ENCODE measurements at regions not wholly inside any gene's neighbourhood (a gene's known extent, or its start where the extent isn't known, plus 50 kb on each side); places are given as distances from the start of the nearest gene placed in this dataset.
A peak's percentile ranks its signal among the peaks of the same experiment; 100 is the strongest.
"Not testable (repeated sequence)": the region's sequence is repeated elsewhere in the genome, so short reads cannot be mapped to it uniquely, and the experiment has no call there.

- H3K27ac Mint-ChIP-seq, result no peak overlapping the region
- CTCF ChIA-PET, result no interaction called here
- no peaks in the 10 kb centered on the region for H3K4me1 Mint-ChIP-seq
- peaks cover 2% of the 10 kb centered on the region for H3K36me3 Mint-ChIP-seq
- H3K27me3 Mint-ChIP-seq, result peaks cover 24% of the 10 kb centered on the region
- DNase-seq (no peak), ATAC-seq (no peak)
- H3K4me3 Mint-ChIP-seq, result no peak overlapping the region
- no peaks in the 10 kb centered on the region for H3K9me3 Mint-ChIP-seq (ENCODE audit: low read depth)
Measured at GRCh38 chr13:39918620-39919236, 263.3 kb downstream of the COG6 start.

GRCh38 chr13:39920613-39921012 is 265.2 kb downstream of the COG6 start:
- Mint-ChIP-seq H3K4me1 (no peaks in the 10 kb centered on the region), H3K27ac (no peak overlapping the region), H3K4me3 (no peak overlapping the region), H3K36me3 (peaks cover 2% of the 10 kb centered on the region), H3K9me3 (ENCODE audit: low read depth) (peaks cover 7% of the 10 kb centered on the region), H3K27me3 (peaks cover 26% of the 10 kb centered on the region)
- ATAC-seq (no peak), DNase-seq (no peak)
- CTCF ChIA-PET, result no interaction called here

- Mint-ChIP-seq H3K27me3 (peaks cover 28% of the 10 kb centered on the region), H3K9me3 (ENCODE audit: low read depth) (peaks cover 7% of the 10 kb centered on the region), H3K4me3 (no peak overlapping the region), H3K27ac (no peak overlapping the region), H3K36me3 (peaks cover 6% of the 10 kb centered on the region), H3K4me1 (peaks cover 13% of the 10 kb centered on the region)
- no peak for DNase-seq
- ATAC-seq, result no peak
- CTCF ChIA-PET, result no interaction called here
Measured at GRCh38 chr13:39926345-39926744, 270.9 kb downstream of the COG6 start.

- ATAC-seq, result no peak
- H3K4me1 Mint-ChIP-seq, result peaks cover 13% of the 10 kb centered on the region
- CTCF ChIA-PET, result interaction anchor here (1.5 kb wide), 1 partner anchor 14 kb away, joined by 5 read pairs; no protein-coding TSS in a partner anchor
Measured at GRCh38 chr13:39928261-39928660, 272.8 kb downstream of the COG6 start.

GRCh38 chr13:39929583-39929982 is 274.1 kb downstream of the COG6 start:
- ATAC-seq (no peak), DNase-seq (no peak)
- Mint-ChIP-seq H3K4me3 (no peak overlapping the region), H3K36me3 (peaks cover 4% of the 10 kb centered on the region), H3K27ac (no peak overlapping the region), H3K27me3 (peaks cover 13% of the 10 kb centered on the region), H3K4me1 (peaks cover 13% of the 10 kb centered on the region), H3K9me3 (ENCODE audit: low read depth) (peaks cover 10% of the 10 kb centered on the region)
- CTCF ChIA-PET, result no interaction called here

More at GRCh38 chr13:39928261-39928660, 272.8 kb downstream of the COG6 start:
- Mint-ChIP-seq H3K9me3 (ENCODE audit: low read depth) (peaks cover 10% of the 10 kb centered on the region), H3K36me3 (peaks cover 4% of the 10 kb centered on the region), H3K4me3 (no peak overlapping the region), H3K27ac (no peak overlapping the region), H3K27me3 (peaks cover 18% of the 10 kb centered on the region)
- DNase-seq, result no peak

- Mint-ChIP-seq H3K36me3 (peaks cover 4% of the 10 kb centered on the region), H3K4me1 (peaks cover 14% of the 10 kb centered on the region), H3K9me3 (ENCODE audit: low read depth) (peaks cover 7% of the 10 kb centered on the region), H3K27ac (no peak overlapping the region), H3K4me3 (no peak overlapping the region), H3K27me3 (peaks cover 10% of the 10 kb centered on the region)
- CTCF ChIA-PET, result no interaction called here
- ATAC-seq, result no peak
- no peak for DNase-seq
Measured at GRCh38 chr13:39930060-39930459, 274.6 kb downstream of the COG6 start.

- peaks cover 18% of the 10 kb centered on the region for H3K4me1 Mint-ChIP-seq
- CTCF ChIA-PET, result no interaction called here
- H3K27me3 Mint-ChIP-seq, result peaks cover 10% of the 10 kb centered on the region
- H3K9me3 Mint-ChIP-seq (ENCODE audit: low read depth), result peaks cover 2% of the 10 kb centered on the region
- H3K4me3 Mint-ChIP-seq, result no peak overlapping the region
- no peak for ATAC-seq
- no peak overlapping the region for H3K27ac Mint-ChIP-seq
- H3K36me3 Mint-ChIP-seq, result peaks cover 3% of the 10 kb centered on the region
- no peak for DNase-seq
Measured at GRCh38 chr13:39930544-39931444, 275.3 kb downstream of the COG6 start.

GRCh38 chr13:39931505-39931904 is 276.0 kb downstream of the COG6 start:
- Mint-ChIP-seq H3K36me3 (peaks cover 3% of the 10 kb centered on the region), H3K4me3 (no peak overlapping the region), H3K27me3 (peaks cover 10% of the 10 kb centered on the region), H3K27ac (no peak overlapping the region), H3K9me3 (ENCODE audit: low read depth) (peaks cover 2% of the 10 kb centered on the region), H3K4me1 (peaks cover 18% of the 10 kb centered on the region)
- DNase-seq (no peak), ATAC-seq (no peak)
- CTCF ChIA-PET, result no interaction called here

- H3K9me3 Mint-ChIP-seq (ENCODE audit: low read depth); H3K4me3 Mint-ChIP-seq; H3K36me3 Mint-ChIP-seq; CTCF ChIA-PET; H3K27ac Mint-ChIP-seq; DNase-seq; ATAC-seq: not testable (repeated sequence)
- Mint-ChIP-seq H3K4me1 (peaks cover 26% of the 10 kb centered on the region), H3K27me3 (peaks cover 10% of the 10 kb centered on the region)
Measured at GRCh38 chr13:39932514-39932913, 277.1 kb downstream of the COG6 start.

GRCh38 chr13:39935155-39935554 is 279.7 kb downstream of the COG6 start:
- Mint-ChIP-seq H3K9me3 (ENCODE audit: low read depth) (peaks cover 2% of the 10 kb centered on the region), H3K27me3 (peaks cover 3% of the 10 kb centered on the region), H3K4me3 (no peak overlapping the region), H3K36me3 (peaks cover 3% of the 10 kb centered on the region), H3K27ac (no peak overlapping the region), H3K4me1 (peaks cover 25% of the 10 kb centered on the region)
- CTCF ChIA-PET, result no interaction called here
- ATAC-seq, result peak; percentile 57
- DNase-seq, result no peak

- H3K9me3 Mint-ChIP-seq (ENCODE audit: low read depth), result no peaks in the 10 kb centered on the region
- ATAC-seq, result no peak
- H3K27ac Mint-ChIP-seq, result no peak overlapping the region
Measured at GRCh38 chr13:39938596-39938995, 283.1 kb downstream of the COG6 start.

GRCh38 chr13:39941236-39941635 is 285.8 kb downstream of the COG6 start:
- Mint-ChIP-seq H3K27ac (no peak overlapping the region), H3K9me3 (ENCODE audit: low read depth) (no peaks in the 10 kb centered on the region), H3K4me1 (peaks cover 10% of the 10 kb centered on the region), H3K27me3 (no peaks in the 10 kb centered on the region), H3K36me3 (no peaks in the 10 kb centered on the region), H3K4me3 (no peak overlapping the region)
- CTCF ChIA-PET, result interaction anchor here (0.9 to 5.5 kb wide), 9 partner anchors 13 to 836 kb away, joined by 3 to 55 read pairs (median 4); no protein-coding TSS in a partner anchor
- DNase-seq, result no peak
- ATAC-seq, result no peak

More at GRCh38 chr13:39938596-39938995, 283.1 kb downstream of the COG6 start:
- Mint-ChIP-seq H3K4me1 (peaks cover 15% of the 10 kb centered on the region), H3K27me3 (no peaks in the 10 kb centered on the region), H3K36me3 (no peaks in the 10 kb centered on the region), H3K4me3 (no peak overlapping the region)
- CTCF ChIA-PET, result interaction anchor here (0.8 to 0.9 kb wide), 2 partner anchors 13 to 16 kb away, joined by 3 read pairs; no protein-coding TSS in a partner anchor
- no peak for DNase-seq

- ATAC-seq, result peak; percentile 21
- Mint-ChIP-seq H3K4me3 (no peak overlapping the region), H3K36me3 (no peaks in the 10 kb centered on the region), H3K27me3 (no peaks in the 10 kb centered on the region), H3K4me1 (peaks cover 6% of the 10 kb centered on the region), H3K27ac (no peak overlapping the region), H3K9me3 (ENCODE audit: low read depth) (no peaks in the 10 kb centered on the region)
- CTCF ChIA-PET, result interaction anchor here (0.8 to 5.5 kb wide), 28 partner anchors 12 to 836 kb away, joined by 3 to 55 read pairs (median 4); partner anchors contain the start of gene MRPS31
- DNase-seq, result no peak
Measured at GRCh38 chr13:39941911-39942551, 286.6 kb downstream of the COG6 start.

Data from activated CD8-positive, alpha-beta memory T cell treated with anti-CD3 and anti-CD28 coated beads, Interleukin-2, amount 10 ng/mL, durations not matched to agents 7 days and 5 days (primary cell).